IMR-90 (cell line): ENCODE measurements at regions not wholly inside any gene's neighbourhood (a gene's known extent, or its start where the extent isn't known, plus 50 kb on each side); places are given as distances from the start of the nearest gene placed in this dataset.

ENCODE experiments used
- ATAC-seq: fragments of 200-7000 bp; cut with Tn5 transposase; 2 replicates; pipeline ENCODE4 v1.9.1; 2020; ENCODE audit warnings: low read depth, mild to moderate bottlenecking, moderate library complexity
- BruUV-seq: library from RNA; stranded (reverse); fragments of 400-500 nt; replicated peaks from 2 replicates; lab custom pipeline; 2021; lab: Mats Ljungman, UMichigan
- CTCF ChIA-PET: fragments of 300-600 bp; formaldehyde crosslinking; extraction: SDS; loops from one replicate; lab custom pipeline; 2021; ENCODE audit warnings: antibody characterized with exemption; lab: Yijun Ruan, JAX
- POLR2A ChIA-PET: fragments of 300-600 bp; sonication (Branson Sonifier 250); formaldehyde crosslinking; loops from one replicate; lab custom pipeline; 2022; ENCODE audit warnings: antibody characterized with exemption; ENCODE audit not compliant: unreplicated experiment; lab: Charles Lee
- DNase-seq: peaks from one replicate; pipeline ENCODE4 v3.0.0; 2013
- H2AFZ ChIP-seq: replicated peaks from 2 replicates; pipeline ENCODE3; 2013; ENCODE audit warnings: low read length, mild to moderate bottlenecking; ENCODE audit not compliant: poor library complexity
- H2AK5ac ChIP-seq: 2 replicates; pipeline ENCODE4 v1.6.1; 2013; ENCODE audit warnings: low read depth, low read length, inconsistent platforms
- H2AK9ac ChIP-seq: replicated peaks from 2 replicates; pipeline ENCODE3; 2013; ENCODE audit warnings: mild to moderate bottlenecking, low read depth, low read length, moderate library complexity; ENCODE audit not compliant: poor library complexity
- H2BK120ac ChIP-seq: 2 replicates; pipeline ENCODE4 v1.6.1; 2013; ENCODE audit warnings: low read depth, low read length, inconsistent platforms
- H2BK15ac ChIP-seq: 3 replicates; pipeline ENCODE4 v1.6.1; 2013; ENCODE audit warnings: low read depth, low read length, inconsistent platforms
- H2BK20ac ChIP-seq: 2 replicates; pipeline ENCODE4 v1.6.1; 2013; ENCODE audit warnings: low read depth, mild to moderate bottlenecking, inconsistent platforms, low read length, moderate library complexity
- H2BK5ac ChIP-seq: 2 replicates; pipeline ENCODE4 v1.6.1; 2013; ENCODE audit warnings: mild to moderate bottlenecking, low read depth, low read length, inconsistent platforms; ENCODE audit not compliant: poor library complexity, severe bottlenecking
- H3K14ac ChIP-seq: replicated peaks from 2 replicates; pipeline ENCODE4 v1.6.1; 2013; ENCODE audit warnings: low read depth, low read length, inconsistent platforms
- H3K18ac ChIP-seq: 2 replicates; pipeline ENCODE4 v1.6.1; 2013; ENCODE audit warnings: low read depth, low read length, control low read depth
- H3K23ac ChIP-seq: 2 replicates; pipeline ENCODE4 v1.6.1; 2013; ENCODE audit warnings: low read depth, low read length, inconsistent platforms
- H3K27ac ChIP-seq: 2 replicates; pipeline ENCODE4 v1.5.1; 2013; ENCODE audit warnings: mild to moderate bottlenecking, control low read depth, low read length; ENCODE audit not compliant: insufficient read depth
- H3K27me3 ChIP-seq: 2 replicates; pipeline ENCODE4 v1.6.1; 2013; ENCODE audit warnings: low read length; ENCODE audit not compliant: control insufficient read depth, insufficient read depth
- H3K36me3 ChIP-seq: 2 replicates; pipeline ENCODE4 v1.6.1; 2013; ENCODE audit warnings: low read length, mixed read lengths; ENCODE audit not compliant: control insufficient read depth, insufficient read depth
- H3K4ac ChIP-seq: 2 replicates; pipeline ENCODE4 v1.6.1; 2013; ENCODE audit warnings: low read depth, low read length, inconsistent platforms
- H3K4me1 ChIP-seq: 2 replicates; pipeline ENCODE4 v1.6.1; 2013; ENCODE audit warnings: low read length, mixed read lengths; ENCODE audit not compliant: control insufficient read depth, insufficient read depth
- H3K4me2 ChIP-seq: 2 replicates; pipeline ENCODE4 v1.6.1; 2013; ENCODE audit warnings: low read depth, mild to moderate bottlenecking, control low read depth, low read length, moderate library complexity
- H3K4me3 ChIP-seq: 2 replicates; pipeline ENCODE4 v1.5.1; 2013; ENCODE audit warnings: low read depth, mild to moderate bottlenecking, control low read depth, low read length, moderate library complexity; ENCODE audit not compliant: insufficient read depth
- H3K56ac ChIP-seq: 2 replicates; pipeline ENCODE4 v1.6.1; 2013; ENCODE audit warnings: low read length, inconsistent platforms; ENCODE audit not compliant: insufficient read depth; ENCODE audit errors: extremely low read depth
- H3K79me1 ChIP-seq, 2 experiments: 2 replicates each; pipeline ENCODE4 v1.6.1; 2013; ENCODE audit warnings: low read length in 2 of 2, inconsistent platforms in 1 of 2, low read depth in 1 of 2
- H3K9ac ChIP-seq: 2 replicates; pipeline ENCODE4 v1.6.1; 2013; ENCODE audit warnings: low read depth, low read length, control low read depth
- H3K9me1 ChIP-seq: 2 replicates; pipeline ENCODE4 v1.6.1; 2013; ENCODE audit warnings: low read length, inconsistent platforms; ENCODE audit not compliant: insufficient read depth
- H3K9me3 ChIP-seq: 2 replicates; pipeline ENCODE4 v1.6.1; 2013; ENCODE audit warnings: low read length; ENCODE audit not compliant: control insufficient read depth, insufficient read depth
- H4K20me1 ChIP-seq: 2 replicates; pipeline ENCODE4 v1.6.1; 2013; ENCODE audit warnings: low read length, inconsistent platforms; ENCODE audit not compliant: insufficient read depth
- H4K5ac ChIP-seq: 2 replicates; pipeline ENCODE4 v1.6.1; 2013; ENCODE audit warnings: mild to moderate bottlenecking, low read depth, low read length, control low read depth
- H4K8ac ChIP-seq, 2 experiments: 2 replicates each; pipeline ENCODE4 v1.6.1; 2013; ENCODE audit warnings: low read depth in 2 of 2, low read length in 2 of 2, control low read depth in 1 of 2, inconsistent platforms in 1 of 2
- H4K91ac ChIP-seq: 2 replicates; pipeline ENCODE4 v1.6.1; 2013; ENCODE audit warnings: low read depth, low read length, inconsistent platforms; ENCODE audit not compliant: insufficient read depth
- BHLHE40 ChIP-seq: fragments of 150-350 bp; IDR thresholded peaks from 2 replicates; pipeline ENCODE4 v1.6.1; 2016; ENCODE audit warnings: mild to moderate bottlenecking, low read depth, low read length
- CEBPB ChIP-seq: IDR thresholded peaks from 2 replicates; pipeline ENCODE4 v1.6.1; 2012; ENCODE audit warnings: low read depth, low read length, improper control_type of control experiment
- FOS ChIP-seq: fragments of 150-350 bp; IDR thresholded peaks from 2 replicates; pipeline ENCODE4 v1.6.1; 2016; ENCODE audit warnings: low read depth, low read length
- MXI1 ChIP-seq: IDR thresholded peaks from 2 replicates; pipeline ENCODE4 v1.6.1; 2012; ENCODE audit warnings: low read depth, mild to moderate bottlenecking, low read length, moderate library complexity, borderline replicate concordance
- RAD21 ChIP-seq: IDR thresholded peaks from 2 replicates; pipeline ENCODE4 v1.6.1; 2012; ENCODE audit warnings: low read length, improper control_type of control experiment
- WGBS, 2 experiments: methylation state at CpG; one replicate each; pipeline versions ENCODE4 v1.1.5 to v1.1.7; 2013; ENCODE audit warnings: missing lambda C conversion rate in 2 of 2; ENCODE audit not compliant: insufficient read length in 1 of 2; ENCODE audit errors: extremely low coverage in 2 of 2; 5-methylcytosine and 5-hydroxymethylcytosine counted together
- dilution Hi-C: fragments of 300-500 bp; cut with HindIII; formaldehyde crosslinking; loops from one replicate; pipeline ENCODE4 v1.14.3; 2018; ENCODE audit warnings: low sequenced_read_pairs; ENCODE audit not compliant: unreplicated experiment
- in situ Hi-C: fragments of 300-500 bp; cut with MboI; formaldehyde crosslinking; loops from 3 replicates; pipeline ENCODE4 v1.14.3; 2019; ENCODE audit warnings: low sequenced_read_pairs, inconsistent platforms, mixed read lengths
- intact Hi-C: fragments of 100-400 bp; cut with micrococcal nuclease; formaldehyde crosslinking; loops from 2 replicates; pipeline ENCODE4 v1.10.0; 2022
- TF ChIP-seq, protein P1 (sequence below): fragments of 150-350 bp; IDR thresholded peaks from 2 replicates; pipeline ENCODE4 v1.6.1; 2016; ENCODE audit warnings: low read depth, mild to moderate bottlenecking, low read length, moderate library complexity, borderline replicate concordance

DNA sequence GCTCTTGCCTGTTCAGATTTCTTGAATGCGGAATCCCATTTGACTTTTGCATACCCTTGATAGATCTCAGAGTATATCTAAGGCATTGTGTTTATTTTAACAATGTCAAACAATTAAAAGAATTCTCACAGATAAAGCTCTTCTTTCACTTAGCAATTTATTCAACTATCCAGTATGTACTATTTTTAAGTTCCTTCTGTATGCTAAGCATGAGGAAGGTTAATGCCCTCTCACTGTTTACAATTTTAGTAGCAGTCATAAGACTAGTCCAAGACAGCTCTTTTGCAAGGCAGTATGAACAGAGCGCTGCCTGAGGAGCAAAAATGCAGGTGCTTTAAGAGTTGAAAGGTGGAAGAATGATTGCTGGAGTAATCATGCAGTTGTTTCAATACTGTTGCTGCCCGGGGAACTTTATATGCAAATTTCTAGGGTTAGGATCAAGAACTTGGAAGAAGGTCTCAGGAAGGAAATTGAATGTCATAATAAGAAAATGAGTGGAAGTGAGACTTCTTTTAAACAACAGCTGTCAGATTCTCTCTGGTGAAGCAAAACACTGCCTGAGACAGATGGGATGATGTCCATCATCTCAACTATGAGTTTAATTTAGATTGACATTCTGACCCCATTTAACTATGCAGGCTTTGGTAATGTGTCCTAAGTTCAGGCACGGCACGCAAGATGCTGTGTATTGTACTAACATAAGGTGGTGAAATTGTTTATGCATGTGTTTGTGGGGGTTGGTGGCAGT lies 1303.5 kb upstream of the CITED2 start:
- H3K14ac ChIP-seq = peak overlapping the region; percentile 68; the same call in 1 of the 2 replicates
- H4K20me1 ChIP-seq = no peaks in the 10 kb centered on the region
- no peaks in the 10 kb centered on the region for H3K36me3 ChIP-seq
- H4K5ac ChIP-seq = peak overlapping the region; percentile 48; the same call in 1 of the 2 replicates
- TF ChIP-seq CEBPB (no peak), RAD21 (no peak), FOS (no peak), MXI1 (no peak), BHLHE40 (no peak)
- TF ChIP-seq, protein P1, sequence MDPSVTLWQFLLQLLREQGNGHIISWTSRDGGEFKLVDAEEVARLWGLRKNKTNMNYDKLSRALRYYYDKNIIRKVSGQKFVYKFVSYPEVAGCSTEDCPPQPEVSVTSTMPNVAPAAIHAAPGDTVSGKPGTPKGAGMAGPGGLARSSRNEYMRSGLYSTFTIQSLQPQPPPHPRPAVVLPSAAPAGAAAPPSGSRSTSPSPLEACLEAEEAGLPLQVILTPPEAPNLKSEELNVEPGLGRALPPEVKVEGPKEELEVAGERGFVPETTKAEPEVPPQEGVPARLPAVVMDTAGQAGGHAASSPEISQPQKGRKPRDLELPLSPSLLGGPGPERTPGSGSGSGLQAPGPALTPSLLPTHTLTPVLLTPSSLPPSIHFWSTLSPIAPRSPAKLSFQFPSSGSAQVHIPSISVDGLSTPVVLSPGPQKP = no peak
- 40% methylated on average over 2 of the region's 5 CpGs; no CpG with 5 or more reads in 1 of the 2 experiments for WGBS, 2 experiments
- no peak overlapping the region for H2AFZ ChIP-seq
- peak overlapping the region; percentile 66; the same call in 1 of the 2 replicates for H2AK5ac ChIP-seq
- intact Hi-C loops (loop anchor here (10.0 kb wide), 1 partner anchor 577 kb away; no protein-coding TSS in a partner anchor), dilution Hi-C loops (no loop called here), in situ Hi-C loops (no loop called here)
- no peak overlapping the region for H3K56ac ChIP-seq
- peaks cover 3% of the 10 kb centered on the region; the same call in 1 of the 2 replicates for H3K9me1 ChIP-seq
- 0 out of 2 replicates have a peak overlapping the region, but pooled peaks have one; percentile 11 for H4K91ac ChIP-seq
- peak overlapping the region; percentile 39 for H2BK120ac ChIP-seq
- H3K4ac ChIP-seq = peak overlapping the region; percentile 23; the same call in 1 of the 2 replicates
- no peaks in the 10 kb centered on the region for H3K27me3 ChIP-seq
- no peak overlapping the region for H3K23ac ChIP-seq
- ATAC-seq = peak; percentile 77
- no peak overlapping the region; a peak in 2 of 4 replicates for H4K8ac ChIP-seq
- ChIA-PET CTCF (interaction anchor here (1.9 kb wide), 1 partner anchor 8 kb away, joined by 5 read pairs; no protein-coding TSS in a partner anchor), POLR2A (no interaction called here)
- H2AK9ac ChIP-seq = no peak overlapping the region
- peak overlapping the region; percentile 36 for H2BK5ac ChIP-seq
- H3K4me2 ChIP-seq = no peak overlapping the region
- no TSS peak for BruUV-seq
- peak overlapping the region; percentile 81 for H2BK20ac ChIP-seq
- H3K4me1 ChIP-seq = peaks cover 3% of the 10 kb centered on the region; the same call in 1 of the 2 replicates
- no peak overlapping the region for H3K27ac ChIP-seq
- no peak overlapping the region for H3K4me3 ChIP-seq
- no peak overlapping the region for H3K9ac ChIP-seq
- H3K18ac ChIP-seq = peak overlapping the region; percentile 50; the same call in 1 of the 2 replicates
- DNase-seq = peak; percentile 58
- H3K79me1 ChIP-seq = no peaks in the 10 kb centered on the region
- H2BK15ac ChIP-seq = peak overlapping the region; percentile 53; the same call in 1 of the 3 replicates
- 0 out of 2 replicates have a peak, but pooled peaks cover 2% of the 10 kb centered on the region for H3K9me3 ChIP-seq
